ENCODE measurements at regions not wholly inside any gene's neighbourhood (a gene's known extent, or its start where the extent isn't known, plus 50 kb on each side); places are given as distances from the start of the nearest gene placed in this dataset.

GRCh38 chr3:160170409-160171370 lies 54.5 kb upstream of the C3orf80 start:
- no peak for DNase-seq (ENCODE audit: low spot score)

GRCh38 chr3:160171813-160172212 lies 53.4 kb upstream of the C3orf80 start:
- DNase-seq (ENCODE audit: low spot score) = no peak

GRCh38 chr3:160174621-160175020 lies 50.6 kb upstream of the C3orf80 start:
- DNase-seq (ENCODE audit: low spot score) = no peak

Data from hematopoietic multipotent progenitor cell treated with erythropoietin and hydrocortisone succinate and interleukin-3 and kit ligand, for 15 days (in vitro differentiated cells).